ENCODE measurements at regions not wholly inside any gene's neighbourhood (a gene's known extent, or its start where the extent isn't known, plus 50 kb on each side); places are given as distances from the start of the nearest gene placed in this dataset.

- TF ChIP-seq EZH2 (IDR thresholded peaks at IDR 0.05) = no peak
- no peak for TF ChIP-seq POLR2AphosphoS5 (IDR thresholded peaks at IDR 0.05; ENCODE audit: borderline replicate concordance, low read depth, low read length)
Measured at GRCh38 chr21:14616380-14617039, 70.4 kb upstream of the SAMSN1 start.
